T47D (cell line): ENCODE measurements at regions not wholly inside any gene's neighbourhood (a gene's known extent, or its start where the extent isn't known, plus 50 kb on each side); places are given as distances from the start of the nearest gene placed in this dataset.
A peak's percentile ranks its signal among the peaks of the same experiment; 100 is the strongest.

ENCODE experiments used
- DNase-seq, 2 experiments: peaks; one replicate each; pipeline versions ENCODE4 v3.0.0 to v3.0.0-alpha.2; 2011 to 2012; ENCODE audit warnings: low read depth in 1 of 2, low spot score in 1 of 2
- JUND ChIP-seq: IDR thresholded peaks from 2 replicates; pipeline ENCODE4 v1.6.1; 2012; ENCODE audit warnings: low read depth
- in situ Hi-C: cut with HindIII; loops from 2 replicates; pipeline ENCODE4 v1.10.0; 2016; ENCODE audit warnings: low sequenced_read_pairs, low pct_unique_long_range_greater_than_20kb

GRCh38 chr4:144799486-144799885, 153.5 kb downstream of the HHIP start:
- no peak for DNase-seq
- TF ChIP-seq JUND = no peak
- in situ Hi-C loops = no loop called here

- in situ Hi-C loops = no loop called here
- TF ChIP-seq JUND = no peak
- DNase-seq = no peak
These were observed 155.8 kb downstream of the HHIP start for GRCh38 chr4:144801731-144802130.

GRCh38 chr4:144808034-144808433, 162.1 kb downstream of the HHIP start:
- in situ Hi-C loops = no loop called here
- TF ChIP-seq JUND = no peak
- DNase-seq = no peak

GRCh38 chr4:144809056-144809640, 163.2 kb downstream of the HHIP start:
- DNase-seq = no peak
- in situ Hi-C loops = no loop called here
- no peak for TF ChIP-seq JUND

GRCh38 chr4:144816668-144817067, 170.7 kb downstream of the HHIP start:
- in situ Hi-C loops = no loop called here
- TF ChIP-seq JUND = no peak
- DNase-seq = no peak

- DNase-seq = no peak
- in situ Hi-C loops = no loop called here
- TF ChIP-seq JUND = no peak
These were observed 171.1 kb downstream of the HHIP start for GRCh38 chr4:144817081-144817480.

- in situ Hi-C loops = no loop called here
- peak in 1 of 2 experiments; percentile 37 for DNase-seq
- no peak for TF ChIP-seq JUND
These were observed 172.2 kb downstream of the HHIP start for GRCh38 chr4:144818136-144818535.

- no peak for TF ChIP-seq JUND
- in situ Hi-C loops = no loop called here
- DNase-seq = no peak
These were observed 173.6 kb downstream of the HHIP start for GRCh38 chr4:144819591-144819990.

GRCh38 chr4:144820011-144820727, 174.2 kb downstream of the HHIP start:
- no peak for TF ChIP-seq JUND
- in situ Hi-C loops = no loop called here
- no peak for DNase-seq

GRCh38 chr4:144820728-144821085, 174.8 kb downstream of the HHIP start:
- TF ChIP-seq JUND = no peak
- in situ Hi-C loops = no loop called here
- no peak for DNase-seq

GRCh38 chr4:144831971-144832370, 186.0 kb downstream of the HHIP start:
- in situ Hi-C loops = no loop called here
- TF ChIP-seq JUND = no peak
- DNase-seq = peak in 1 of 2 experiments; percentile 27

GRCh38 chr4:144845411-144845810, 199.5 kb downstream of the HHIP start:
- no peak for DNase-seq
- no peak for TF ChIP-seq JUND
- in situ Hi-C loops = no loop called here

- in situ Hi-C loops = no loop called here
- TF ChIP-seq JUND = no peak
These were observed 206.0 kb downstream of the HHIP start for GRCh38 chr4:144851948-144852347.

GRCh38 chr4:144861471-144861870, 215.5 kb downstream of the HHIP start:
- DNase-seq = peak in 1 of 2 experiments; percentile 59
- TF ChIP-seq JUND = no peak
- in situ Hi-C loops = no loop called here

More at GRCh38 chr4:144851948-144852347, 206.0 kb downstream of the HHIP start:
- DNase-seq = no peak
